Kasumi-1 (cell line): ENCODE measurements at regions not wholly inside any gene's neighbourhood (a gene's known extent, or its start where the extent isn't known, plus 50 kb on each side); places are given as distances from the start of the nearest gene placed in this dataset.

Experiments used
- DNase-seq, 2 experiments: peaks; one replicate each; lab custom pipeline; 2025; lab: John Stamatoyannopoulos, UW

- no peak for DNase-seq
These were observed 240.4 kb upstream of the MARCKS start for GRCh38 chr6:113616701-113617274.

GRCh38 chr6:113619077-113619476 is 238.1 kb upstream of the MARCKS start:
- no peak for DNase-seq

- DNase-seq = no peak
These were observed 236.8 kb upstream of the MARCKS start for GRCh38 chr6:113620386-113620785.

- DNase-seq = no peak
These were observed 234.9 kb upstream of the MARCKS start for GRCh38 chr6:113622254-113622653.

GRCh38 chr6:113623129-113623528 is 234.0 kb upstream of the MARCKS start:
- no peak for DNase-seq

- DNase-seq = no peak
These were observed 231.3 kb upstream of the MARCKS start for GRCh38 chr6:113625850-113626249.

- no peak for DNase-seq
These were observed 230.7 kb upstream of the MARCKS start for GRCh38 chr6:113626475-113626874.

GRCh38 chr6:113627480-113627879 is 229.7 kb upstream of the MARCKS start:
- no peak for DNase-seq

GRCh38 chr6:113629256-113629655 is 227.9 kb upstream of the MARCKS start:
- no peak for DNase-seq

GRCh38 chr6:113629975-113630737 is 227.0 kb upstream of the MARCKS start:
- no peak for DNase-seq

- DNase-seq = peak; percentile 43 to 54
These were observed 226.2 kb upstream of the MARCKS start for GRCh38 chr6:113630738-113631535.

- no peak for DNase-seq
These were observed 225.5 kb upstream of the MARCKS start for GRCh38 chr6:113631666-113632065.

- DNase-seq = no peak
These were observed 224.8 kb upstream of the MARCKS start for GRCh38 chr6:113632220-113632864.

- no peak for DNase-seq
These were observed 223.5 kb upstream of the MARCKS start for GRCh38 chr6:113633638-113634037.

GRCh38 chr6:113634352-113635163 is 222.6 kb upstream of the MARCKS start:
- peak; percentile 38 to 60 for DNase-seq

- no peak for DNase-seq
These were observed 221.7 kb upstream of the MARCKS start for GRCh38 chr6:113635222-113635986.

GRCh38 chr6:113636357-113636824 is 220.8 kb upstream of the MARCKS start:
- no peak for DNase-seq

GRCh38 chr6:113640051-113640450 is 217.1 kb upstream of the MARCKS start:
- no peak for DNase-seq

- no peak for DNase-seq
These were observed 215.0 kb upstream of the MARCKS start for GRCh38 chr6:113642001-113642713.
